Embryonic facial prominence (tissue), 1 donor: ENCODE measurements at regions not wholly inside any gene's neighbourhood (a gene's known extent, or its start where the extent isn't known, plus 50 kb on each side); places are given as distances from the start of the nearest gene placed in this dataset.
"Not testable (repeated sequence)": the region's sequence is repeated elsewhere in the genome, so short reads cannot be mapped to it uniquely, and the experiment has no call there.

ENCODE experiments used
- DNase-seq: peaks from one replicate; pipeline ENCODE4 v3.0.0-alpha.2; 2016; ENCODE audit errors: extremely low spot score

- DNase-seq, result no peak
Observed at GRCh38 chr1:47684964-47685762, 247.3 kb downstream of the FOXD2 start.

GRCh38 chr1:47685763-47686066 lies 247.9 kb downstream of the FOXD2 start:
- no peak for DNase-seq

- DNase-seq, result no peak
Observed at GRCh38 chr1:47686731-47687630, 249.1 kb downstream of the FOXD2 start.

- no peak for DNase-seq
Observed at GRCh38 chr1:47687631-47688460, 250.0 kb downstream of the FOXD2 start.

GRCh38 chr1:47688461-47689296 lies 250.8 kb downstream of the FOXD2 start:
- DNase-seq, result no peak

- no peak for DNase-seq
Observed at GRCh38 chr1:47689894-47690293, 252.1 kb downstream of the FOXD2 start.

- DNase-seq, result no peak
Observed at GRCh38 chr1:47690341-47691250, 252.8 kb downstream of the FOXD2 start.

- not testable (repeated sequence) for DNase-seq
Observed at GRCh38 chr1:47691293-47691692, 253.4 kb downstream of the FOXD2 start.

GRCh38 chr1:47692196-47692595 lies 254.4 kb downstream of the FOXD2 start:
- DNase-seq, result no peak

GRCh38 chr1:47693115-47693514 lies 255.3 kb downstream of the FOXD2 start:
- no peak for DNase-seq

- no peak for DNase-seq
Observed at GRCh38 chr1:47694011-47694890, 256.4 kb downstream of the FOXD2 start.

GRCh38 chr1:47696404-47696736 lies 258.5 kb downstream of the FOXD2 start:
- no peak for DNase-seq

- no peak for DNase-seq
Observed at GRCh38 chr1:47696737-47697441, 259.0 kb downstream of the FOXD2 start.

GRCh38 chr1:47697616-47698335 lies 259.9 kb downstream of the FOXD2 start:
- no peak for DNase-seq

- DNase-seq, result no peak
Observed at GRCh38 chr1:47699492-47700235, 261.8 kb downstream of the FOXD2 start.

- no peak for DNase-seq
Observed at GRCh38 chr1:47701283-47701682, 263.4 kb downstream of the FOXD2 start.
